ENCODE measurements at regions not wholly inside any gene's neighbourhood (a gene's known extent, or its start where the extent isn't known, plus 50 kb on each side); places are given as distances from the start of the nearest gene placed in this dataset.

- H3K27ac ChIP-seq = no peak overlapping the region
- no peak for TF ChIP-seq CTCF (IDR thresholded peaks at IDR 0.05)
- no peak for TF ChIP-seq ZFX (IDR thresholded peaks at IDR 0.05; ENCODE audit: borderline replicate concordance)
These were observed 83.2 kb downstream of the AREG start for GRCh38 chr4:74528178-74528577.

GRCh38 chr4:74529284-74530041, 84.5 kb downstream of the AREG start:
- TF ChIP-seq CTCF (IDR thresholded peaks at IDR 0.05) = no peak
- TF ChIP-seq ZFX (IDR thresholded peaks at IDR 0.05; ENCODE audit: borderline replicate concordance) = no peak

GRCh38 chr4:74531963-74532794, 87.2 kb downstream of the AREG start:
- TF ChIP-seq CTCF (IDR thresholded peaks at IDR 0.05) = peak; percentile 72
- no peak for TF ChIP-seq ZFX (IDR thresholded peaks at IDR 0.05; ENCODE audit: borderline replicate concordance)
- H3K27ac ChIP-seq = no peak overlapping the region

More at GRCh38 chr4:74529284-74530041, 84.5 kb downstream of the AREG start:
- no peak overlapping the region for H3K27ac ChIP-seq

- TF ChIP-seq CTCF (IDR thresholded peaks at IDR 0.05) (no peak), ZFX (IDR thresholded peaks at IDR 0.05; ENCODE audit: borderline replicate concordance) (no peak)
- peak overlapping the region; percentile 43 for H3K27ac ChIP-seq
These were observed 89.2 kb downstream of the AREG start for GRCh38 chr4:74534121-74534520.

- H3K27ac ChIP-seq = peak overlapping the region; percentile 43
- no peak for TF ChIP-seq CTCF (IDR thresholded peaks at IDR 0.05)
- TF ChIP-seq ZFX (IDR thresholded peaks at IDR 0.05; ENCODE audit: borderline replicate concordance) = no peak
These were observed 90.0 kb downstream of the AREG start for GRCh38 chr4:74534936-74535335.

GRCh38 chr4:74535512-74535911, 90.6 kb downstream of the AREG start:
- H3K27ac ChIP-seq = no peak overlapping the region; the same call in 1 of the 2 replicates
- TF ChIP-seq ZFX (IDR thresholded peaks at IDR 0.05; ENCODE audit: borderline replicate concordance) = no peak
- TF ChIP-seq CTCF (IDR thresholded peaks at IDR 0.05) = no peak

GRCh38 chr4:74536557-74536956, 91.6 kb downstream of the AREG start:
- no peak overlapping the region for H3K27ac ChIP-seq
- TF ChIP-seq CTCF (IDR thresholded peaks at IDR 0.05) = no peak
- no peak for TF ChIP-seq ZFX (IDR thresholded peaks at IDR 0.05; ENCODE audit: borderline replicate concordance)
